Retinal pigment epithelial cell (primary cell): ENCODE measurements at regions not wholly inside any gene's neighbourhood (a gene's known extent, or its start where the extent isn't known, plus 50 kb on each side); places are given as distances from the start of the nearest gene placed in this dataset.

Experiments
- DNase-seq: peaks from one replicate; pipeline ENCODE4 v3.0.0-alpha.2; 2010; ENCODE audit warnings: low read depth
- H3K4me3 ChIP-seq: 2 replicates; pipeline ENCODE4 v1.5.1; 2011; ENCODE audit warnings: mild to moderate bottlenecking, low read length, control low read depth, moderate library complexity
- TF ChIP-seq, protein P1 (sequence below): conservative IDR thresholded peaks from 2 replicates; pipeline ENCODE4 v1.5.1; 2011; ENCODE audit warnings: low read depth, low read length, control low read depth, inconsistent platforms

DNA sequence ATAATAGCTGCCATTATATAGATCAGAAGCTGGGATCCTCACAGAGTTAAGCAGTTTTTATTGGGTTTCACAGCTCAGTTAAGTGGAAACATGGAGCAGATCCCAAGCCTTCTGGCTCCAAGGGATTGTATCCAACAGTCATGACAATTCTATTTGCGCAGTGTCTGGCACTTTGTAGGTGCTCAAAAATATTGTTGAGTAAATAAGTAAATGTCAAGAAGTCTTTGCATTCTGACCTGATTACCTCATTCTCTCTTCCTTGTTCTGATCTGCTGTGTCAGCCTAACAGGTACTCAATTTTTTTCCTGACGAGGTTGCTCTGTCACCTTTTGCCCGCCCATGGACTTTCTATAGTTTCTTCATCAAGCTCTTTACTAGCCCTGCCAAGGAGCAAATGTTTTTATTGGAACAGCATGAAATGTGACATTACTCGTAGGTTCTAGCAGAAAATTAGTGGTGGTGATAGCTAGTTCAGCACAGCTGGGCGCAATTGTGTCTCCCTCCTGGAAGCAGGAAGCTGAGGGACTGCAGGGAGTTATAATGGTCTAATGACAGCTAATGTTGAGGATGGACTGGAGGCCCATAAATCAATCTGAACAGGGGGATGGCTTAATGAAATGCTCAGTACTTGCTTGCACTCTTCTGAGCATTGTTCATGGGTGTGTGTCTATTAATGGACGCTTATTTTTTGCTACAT, 680.2 kb downstream of the CCSER2 start:
- no peak overlapping the region for H3K4me3 ChIP-seq
- TF ChIP-seq, protein P1, sequence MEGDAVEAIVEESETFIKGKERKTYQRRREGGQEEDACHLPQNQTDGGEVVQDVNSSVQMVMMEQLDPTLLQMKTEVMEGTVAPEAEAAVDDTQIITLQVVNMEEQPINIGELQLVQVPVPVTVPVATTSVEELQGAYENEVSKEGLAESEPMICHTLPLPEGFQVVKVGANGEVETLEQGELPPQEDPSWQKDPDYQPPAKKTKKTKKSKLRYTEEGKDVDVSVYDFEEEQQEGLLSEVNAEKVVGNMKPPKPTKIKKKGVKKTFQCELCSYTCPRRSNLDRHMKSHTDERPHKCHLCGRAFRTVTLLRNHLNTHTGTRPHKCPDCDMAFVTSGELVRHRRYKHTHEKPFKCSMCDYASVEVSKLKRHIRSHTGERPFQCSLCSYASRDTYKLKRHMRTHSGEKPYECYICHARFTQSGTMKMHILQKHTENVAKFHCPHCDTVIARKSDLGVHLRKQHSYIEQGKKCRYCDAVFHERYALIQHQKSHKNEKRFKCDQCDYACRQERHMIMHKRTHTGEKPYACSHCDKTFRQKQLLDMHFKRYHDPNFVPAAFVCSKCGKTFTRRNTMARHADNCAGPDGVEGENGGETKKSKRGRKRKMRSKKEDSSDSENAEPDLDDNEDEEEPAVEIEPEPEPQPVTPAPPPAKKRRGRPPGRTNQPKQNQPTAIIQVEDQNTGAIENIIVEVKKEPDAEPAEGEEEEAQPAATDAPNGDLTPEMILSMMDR, result no peak
- DNase-seq, result no peak

DNA sequence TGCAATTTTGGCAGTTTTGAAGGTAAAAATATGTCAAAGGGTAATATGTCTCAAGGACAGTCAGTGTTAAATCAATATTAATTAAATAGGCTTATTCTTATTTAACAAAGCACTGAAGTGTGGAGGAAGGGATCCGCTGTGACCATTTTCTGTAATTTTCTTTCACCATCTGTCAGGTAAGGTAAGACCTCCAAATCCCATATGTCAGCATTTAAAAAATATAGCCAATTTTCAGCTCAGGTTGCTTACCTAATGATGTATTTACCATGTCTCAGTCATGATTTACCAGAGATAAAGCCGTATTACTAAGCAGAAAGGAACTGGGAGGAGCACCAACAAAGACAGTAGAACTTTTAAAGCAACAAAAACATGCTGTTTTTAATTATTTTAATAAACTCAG, 683.9 kb downstream of the CCSER2 start:
- TF ChIP-seq, protein P1, result no peak
- no peak for DNase-seq
- no peak overlapping the region for H3K4me3 ChIP-seq

DNA sequence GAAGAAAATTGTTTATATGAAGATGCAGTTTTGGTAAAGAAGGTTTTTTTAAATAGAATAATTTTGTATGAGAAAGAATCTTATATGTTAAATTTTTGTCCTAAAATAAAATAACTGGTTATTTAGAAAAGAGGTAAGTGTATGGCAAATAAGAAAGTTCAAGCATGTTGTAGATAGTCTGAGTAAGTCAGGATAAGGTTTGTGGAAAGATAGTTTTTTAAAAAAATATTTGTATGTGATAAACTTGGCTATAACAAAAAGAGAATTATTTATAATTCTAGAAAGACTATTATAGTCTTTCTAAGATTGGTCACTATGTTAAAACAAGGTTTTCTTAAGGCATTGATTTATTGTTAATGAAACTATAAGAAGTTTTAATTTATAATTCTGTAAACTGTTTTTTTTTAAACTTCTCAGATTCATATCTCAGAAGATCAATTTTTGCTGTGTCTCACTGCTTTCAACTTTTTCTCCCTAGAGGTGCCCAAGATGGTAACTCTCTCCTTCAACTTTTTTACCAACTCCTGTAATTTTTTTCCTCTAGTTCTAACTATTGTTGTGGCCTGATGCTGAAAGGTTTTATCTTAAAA, 698.6 kb downstream of the CCSER2 start:
- TF ChIP-seq, protein P1, result no peak
- H3K4me3 ChIP-seq, result no peak overlapping the region
- no peak for DNase-seq

DNA sequence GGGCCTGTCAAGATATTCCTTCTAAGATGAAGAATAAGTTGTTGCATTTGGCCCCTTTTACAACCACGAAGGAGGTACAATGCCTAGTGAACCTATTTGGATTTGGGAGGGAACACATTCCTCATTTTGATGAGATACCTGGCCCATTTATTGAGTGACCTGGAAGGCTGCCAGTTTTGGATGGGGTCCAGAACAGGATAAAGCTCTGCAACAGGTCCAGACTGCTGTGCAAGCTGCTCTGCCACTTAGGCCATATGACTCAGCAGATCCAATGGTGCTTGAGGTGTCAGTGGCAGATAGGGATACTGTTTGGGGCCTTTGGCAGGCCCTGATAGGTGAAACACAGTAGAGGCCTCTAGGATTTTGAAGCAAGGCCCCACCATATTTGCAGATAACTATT, 704.6 kb downstream of the CCSER2 start:
- no peak for DNase-seq
- TF ChIP-seq, protein P1, result no peak
- H3K4me3 ChIP-seq, result no peak overlapping the region

DNA sequence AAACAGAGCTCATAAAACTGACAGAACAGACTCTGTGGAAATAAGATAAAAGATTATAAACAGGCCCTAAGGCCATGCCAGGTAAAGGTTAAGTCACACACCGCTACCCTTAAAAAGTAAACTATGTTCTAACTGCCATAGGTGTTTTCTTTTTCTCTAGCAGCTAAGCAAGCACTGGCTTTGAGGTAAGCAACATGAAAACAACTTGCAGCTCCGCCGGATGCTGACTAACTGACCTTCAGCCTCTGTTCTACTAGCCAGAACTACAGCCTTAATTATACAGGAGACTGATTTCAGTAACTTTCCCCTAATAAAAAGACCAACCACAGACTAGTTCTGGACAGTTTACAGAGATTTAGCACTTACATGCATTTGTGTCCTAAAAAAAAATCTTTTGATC, 708.3 kb downstream of the CCSER2 start:
- no peak for DNase-seq
- TF ChIP-seq, protein P1, result no peak
- no peak overlapping the region for H3K4me3 ChIP-seq

DNA sequence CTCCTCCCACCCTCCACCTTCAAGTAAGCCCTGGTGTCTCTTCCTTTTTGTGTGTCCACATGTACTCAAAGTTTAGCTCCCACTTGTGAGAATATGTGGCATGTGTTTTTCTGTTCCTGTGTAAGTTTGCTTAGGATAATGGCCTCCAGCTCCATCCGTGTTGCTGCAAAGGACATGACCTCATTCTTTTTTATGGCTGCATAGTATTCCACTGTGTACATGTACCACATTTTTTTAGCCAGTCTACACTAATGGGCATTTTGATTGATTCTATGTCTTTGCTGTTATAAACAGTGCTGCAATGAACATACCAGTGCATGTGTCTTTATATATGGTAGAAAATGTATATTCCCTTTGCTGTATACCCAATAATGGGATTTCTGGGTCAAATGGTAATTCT, 710.9 kb downstream of the CCSER2 start:
- no peak overlapping the region for H3K4me3 ChIP-seq
- no peak for DNase-seq
- TF ChIP-seq, protein P1, result no peak

DNA sequence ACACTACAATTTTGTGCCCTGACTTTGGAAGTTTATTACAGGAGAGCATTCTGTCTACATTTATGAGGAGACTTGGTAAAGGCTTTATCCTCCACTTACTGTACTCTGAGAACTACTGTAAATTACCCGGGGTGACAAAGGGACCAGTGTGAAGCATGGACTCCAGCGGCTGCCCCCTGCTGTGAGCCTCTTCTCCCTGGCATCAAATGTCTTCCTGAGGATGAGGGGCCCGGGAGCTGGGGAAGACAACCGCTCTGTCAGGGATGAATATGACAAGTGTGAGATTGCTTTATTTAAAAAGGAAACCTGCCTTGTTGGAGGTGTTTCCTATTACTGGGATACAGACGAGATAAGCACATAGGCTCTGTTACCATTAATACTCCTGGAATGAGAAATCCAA, 714.8 kb downstream of the CCSER2 start:
- no peak overlapping the region for H3K4me3 ChIP-seq
- DNase-seq, result no peak
- TF ChIP-seq, protein P1, result no peak
